H9 (cell line): ENCODE measurements at regions not wholly inside any gene's neighbourhood (a gene's known extent, or its start where the extent isn't known, plus 50 kb on each side); places are given as distances from the start of the nearest gene placed in this dataset.

ENCODE experiments used
- DNase-seq: peaks from one replicate; pipeline ENCODE4 v3.0.0-alpha.2; 2017
- H2AFZ ChIP-seq: one replicate; pipeline ENCODE4 v1.6.1; 2013; ENCODE audit warnings: mild to moderate bottlenecking, low read length, control low read depth, moderate library complexity
- H2AK5ac ChIP-seq: 2 replicates; pipeline ENCODE4 v1.6.1; 2013; ENCODE audit warnings: low read length, control low read depth, mixed read lengths; ENCODE audit not compliant: insufficient read length
- H2BK120ac ChIP-seq: one replicate; pipeline ENCODE4 v1.6.1; 2013; ENCODE audit warnings: low read depth, mild to moderate bottlenecking, low read length, control low read depth, inconsistent platforms; ENCODE audit not compliant: poor library complexity, severe bottlenecking
- H2BK12ac ChIP-seq: 2 replicates; pipeline ENCODE4 v1.6.1; 2013; ENCODE audit warnings: low read length, control low read depth, mixed read lengths, low read depth; ENCODE audit not compliant: insufficient read length
- H2BK15ac ChIP-seq: 2 replicates; pipeline ENCODE4 v1.6.1; 2013; ENCODE audit warnings: low read depth, low read length, control low read depth
- H2BK20ac ChIP-seq: one replicate; pipeline ENCODE4 v1.6.1; 2013; ENCODE audit warnings: low read depth, mild to moderate bottlenecking, low read length, control low read depth, inconsistent platforms; ENCODE audit not compliant: poor library complexity, severe bottlenecking
- H2BK5ac ChIP-seq: 2 replicates; pipeline ENCODE4 v1.6.1; 2013; ENCODE audit warnings: low read length, control low read depth, mixed read lengths; ENCODE audit not compliant: insufficient read length
- H3K14ac ChIP-seq: 2 replicates; pipeline ENCODE4 v1.6.1; 2013; ENCODE audit warnings: low read length, control low read depth; ENCODE audit not compliant: insufficient read depth
- H3K18ac ChIP-seq: 2 replicates; pipeline ENCODE4 v1.6.1; 2013; ENCODE audit warnings: low read depth, mild to moderate bottlenecking, mixed read lengths, low read length, control low read depth; ENCODE audit not compliant: insufficient read length
- H3K23ac ChIP-seq: 2 replicates; pipeline ENCODE4 v1.6.1; 2013; ENCODE audit warnings: low read length, control low read depth, mixed read lengths, low read depth; ENCODE audit not compliant: insufficient read length
- H3K23me2 ChIP-seq: 2 replicates; pipeline ENCODE4 v1.6.1; 2013; ENCODE audit warnings: low read depth, mild to moderate bottlenecking, mixed read lengths, low read length, control low read depth; ENCODE audit not compliant: insufficient read length, poor library complexity, severe bottlenecking
- H3K27ac ChIP-seq: 2 replicates; pipeline ENCODE4 v1.5.1; 2013; ENCODE audit warnings: low read length, control low read depth, mixed read lengths, low read depth; ENCODE audit not compliant: insufficient read length
- H3K27me3 ChIP-seq: 2 replicates; pipeline ENCODE4 v1.6.1; 2013; ENCODE audit warnings: low read length, control low read depth, inconsistent platforms; ENCODE audit not compliant: insufficient read depth
- H3K4ac ChIP-seq: 2 replicates; pipeline ENCODE4 v1.6.1; 2013; ENCODE audit warnings: low read depth, mild to moderate bottlenecking, control low read depth, inconsistent platforms, low read length, moderate library complexity
- H3K4me1 ChIP-seq: 2 replicates; pipeline ENCODE4 v1.6.1; 2013; ENCODE audit warnings: low read length, control low read depth, inconsistent platforms; ENCODE audit not compliant: insufficient read depth
- H3K4me2 ChIP-seq: 2 replicates; pipeline ENCODE4 v1.6.1; 2013; ENCODE audit warnings: low read length, control low read depth, mixed read lengths; ENCODE audit not compliant: insufficient read length, insufficient read depth
- H3K56ac ChIP-seq: 2 replicates; pipeline ENCODE4 v1.6.1; 2013; ENCODE audit warnings: low read depth, mild to moderate bottlenecking, mixed read lengths, low read length, control low read depth; ENCODE audit not compliant: insufficient read length
- H3K79me1 ChIP-seq: 2 replicates; pipeline ENCODE4 v1.6.1; 2013; ENCODE audit warnings: low read depth, mild to moderate bottlenecking, moderate library complexity, low read length, control low read depth, inconsistent platforms; ENCODE audit not compliant: insufficient read depth, poor library complexity, severe bottlenecking
- H3K79me2 ChIP-seq: 2 replicates; pipeline ENCODE4 v1.6.1; 2013; ENCODE audit warnings: low read length, control low read depth, inconsistent platforms; ENCODE audit not compliant: insufficient read depth
- H3K9ac ChIP-seq: 2 replicates; pipeline ENCODE4 v1.6.1; 2013; ENCODE audit warnings: low read length, control low read depth, mixed read lengths; ENCODE audit not compliant: insufficient read length; ENCODE audit errors: extremely low read depth
- H3K9me3 ChIP-seq: one replicate; pipeline ENCODE4 v1.6.1; 2013; ENCODE audit warnings: low read depth, low read length, inconsistent platforms; ENCODE audit not compliant: control insufficient read depth
- H3T11ph ChIP-seq: one replicate; pipeline ENCODE4 v1.6.1; 2013; ENCODE audit warnings: mild to moderate bottlenecking, low read length, control low read depth, inconsistent platforms
- H4K20me1 ChIP-seq: one replicate; pipeline ENCODE4 v1.6.1; 2013; ENCODE audit not compliant: control insufficient read depth, insufficient read length, insufficient read depth
- H4K5ac ChIP-seq: 2 replicates; pipeline ENCODE4 v1.6.1; 2013; ENCODE audit warnings: low read depth, mild to moderate bottlenecking, mixed read lengths, low read length, control low read depth; ENCODE audit not compliant: insufficient read length
- H4K8ac ChIP-seq: replicated peaks from 2 replicates; pipeline ENCODE4 v1.6.1; 2013; ENCODE audit warnings: low read length, control low read depth, mixed read lengths, low read depth; ENCODE audit not compliant: insufficient read length
- H4K91ac ChIP-seq: 2 replicates; pipeline ENCODE4 v1.6.1; 2013; ENCODE audit warnings: low read depth, mild to moderate bottlenecking, moderate library complexity, mixed read lengths, low read length, control low read depth; ENCODE audit not compliant: insufficient read length
- H3K27ac Mint-ChIP-seq, 3 experiments: 2 replicates in 2 of 3; 3 replicates in 1 of 3; pipeline ENCODE4 v1.8.0; 2020 to 2021; ENCODE audit warnings: mixed read lengths in 3 of 3, mild to moderate bottlenecking in 1 of 3, moderate library complexity in 1 of 3
- H3K27me3 Mint-ChIP-seq: 2 replicates; pipeline ENCODE4 v1.8.0; 2021; ENCODE audit warnings: low read depth, mild to moderate bottlenecking, moderate library complexity, mixed read lengths
- H3K36me3 Mint-ChIP-seq, 3 experiments: 2 replicates in 2 of 3; 3 replicates in 1 of 3; pipeline ENCODE4 v1.8.0; 2020 to 2021; ENCODE audit warnings: low read depth in 3 of 3, mixed read lengths in 3 of 3; ENCODE audit not compliant: insufficient read depth in 1 of 3
- H3K4me1 Mint-ChIP-seq, 2 experiments: 2 replicates each; pipeline ENCODE4 v1.8.0; 2020; ENCODE audit warnings: mixed read lengths in 2 of 2
- H3K4me3 Mint-ChIP-seq, 2 experiments: 2 replicates in 1 of 2; 3 replicates in 1 of 2; pipeline ENCODE4 v1.8.0; 2020 to 2021; ENCODE audit warnings: mild to moderate bottlenecking in 2 of 2, mixed read lengths in 2 of 2, moderate library complexity in 1 of 2
- H3K9me3 Mint-ChIP-seq, 2 experiments: 2 replicates in 1 of 2; 3 replicates in 1 of 2; pipeline ENCODE4 v1.8.0; 2020; ENCODE audit warnings: mild to moderate bottlenecking in 2 of 2, mixed read lengths in 2 of 2, moderate library complexity in 1 of 2
- CTCF ChIP-seq: fragments of 200-600 bp; sonication (generic); conservative IDR thresholded peaks from 3 replicates; pipeline ENCODE4 v1.8.0; 2021; ENCODE audit warnings: antibody characterized with exemption, mild to moderate bottlenecking
- WGBS: extraction: QIAGEN DNeasy Blood & Tissue Kit; methylation state at CpG from one replicate; pipeline ENCODE4 v1.1.7; 2013; ENCODE audit warnings: missing lambda C conversion rate, low lambda C conversion rate, mixed read lengths; ENCODE audit not compliant: insufficient read length; ENCODE audit errors: extremely low coverage; 5-methylcytosine and 5-hydroxymethylcytosine counted together

- no peak for TF ChIP-seq CTCF
- Histone ChIP-seq H3K27me3 (no peaks in the 10 kb centered on the region), H3K27ac (no peak overlapping the region), H3K23me2 (no peaks in the 10 kb centered on the region), H3K4me1 (no peaks in the 10 kb centered on the region; the same call in 1 of the 2 replicates), H3K79me1 (no peaks in the 10 kb centered on the region), H3K18ac (no peak overlapping the region), H2BK120ac (no peak overlapping the region), H3K4me2 (no peak overlapping the region), H2AFZ (no peak overlapping the region), H3K4ac (no peak overlapping the region), H3K9me3 (no peaks in the 10 kb centered on the region), H3K14ac (no peak overlapping the region), H3K23ac (no peak overlapping the region), H3T11ph (no peak overlapping the region), H3K9ac (no peak overlapping the region), H2BK12ac (no peak overlapping the region), H2AK5ac (no peak overlapping the region), H2BK15ac (no peak overlapping the region), H3K56ac (no peak overlapping the region), H4K8ac (no peak overlapping the region), H2BK5ac (no peak overlapping the region), H4K5ac (no peak overlapping the region), H3K79me2 (no peaks in the 10 kb centered on the region), H4K91ac (no peak overlapping the region), H2BK20ac (no peak overlapping the region), H4K20me1 (no peaks in the 10 kb centered on the region)
- H3K4me1 Mint-ChIP-seq: peaks cover 12 to 29% of the 10 kb centered on the region in 2 experiments
- no peaks in the 10 kb centered on the region for H3K27me3 Mint-ChIP-seq
- H3K36me3 Mint-ChIP-seq: peaks cover 0 to 14% (median 11%) of the 10 kb centered on the region in 3 experiments; a peak in 4 of 7 replicates
- no peak overlapping the region for H3K4me3 Mint-ChIP-seq
- peaks cover 6 to 17% of the 10 kb centered on the region in 2 experiments; a peak in 4 of 5 replicates for H3K9me3 Mint-ChIP-seq
- H3K27ac Mint-ChIP-seq: no peak overlapping the region
- DNase-seq: no peak
- no CpG with 5 or more reads among the region's 2 CpGs for WGBS
Measured at GRCh38 chr12:60981473-60981872, 1278.7 kb upstream of the USP15 start.
